Mammary epithelial cell (primary cell): ENCODE measurements at regions not wholly inside any gene's neighbourhood (a gene's known extent, or its start where the extent isn't known, plus 50 kb on each side); places are given as distances from the start of the nearest gene placed in this dataset.

Experiments used
- EZH2 ChIP-seq: IDR thresholded peaks from 2 replicates; pipeline ENCODE4 v1.6.1; 2012; ENCODE audit warnings: low read length, inconsistent platforms, borderline replicate concordance
- TF ChIP-seq, protein P1 (sequence below), 2 donors: IDR thresholded peaks in 1 of 2; conservative IDR thresholded peaks in 1 of 2; 2 replicates each; pipeline ENCODE4 v1.5.1; 2011 to 2012; ENCODE audit warnings: inconsistent platforms in 2 of 2, low read length in 2 of 2, mild to moderate bottlenecking in 2 of 2, control low read depth in 1 of 2, low read depth in 1 of 2; ENCODE audit not compliant: insufficient read depth in 1 of 2; ENCODE audit errors: extremely low read depth in 1 of 2

DNA sequence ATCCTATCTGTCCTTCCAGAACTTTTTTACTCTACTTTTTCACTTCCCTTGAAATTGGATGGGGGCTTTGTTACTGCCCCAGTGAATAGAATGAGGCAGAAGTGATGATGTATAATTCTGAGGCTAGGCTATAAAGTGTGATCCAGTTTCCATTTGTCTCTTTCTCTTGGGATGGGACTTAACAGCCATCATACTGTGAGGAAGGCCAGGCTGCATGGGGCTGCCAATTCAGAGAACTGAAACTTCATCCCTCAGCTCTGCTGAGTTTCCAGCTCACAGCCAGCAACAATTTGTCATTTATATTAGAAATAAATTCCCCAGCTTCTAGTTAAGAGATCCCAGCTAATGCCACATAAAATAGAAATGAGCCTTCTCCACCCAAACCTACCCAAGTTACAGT is 504.0 kb upstream of the TGFBR2 start:
- TF ChIP-seq, protein P1, sequence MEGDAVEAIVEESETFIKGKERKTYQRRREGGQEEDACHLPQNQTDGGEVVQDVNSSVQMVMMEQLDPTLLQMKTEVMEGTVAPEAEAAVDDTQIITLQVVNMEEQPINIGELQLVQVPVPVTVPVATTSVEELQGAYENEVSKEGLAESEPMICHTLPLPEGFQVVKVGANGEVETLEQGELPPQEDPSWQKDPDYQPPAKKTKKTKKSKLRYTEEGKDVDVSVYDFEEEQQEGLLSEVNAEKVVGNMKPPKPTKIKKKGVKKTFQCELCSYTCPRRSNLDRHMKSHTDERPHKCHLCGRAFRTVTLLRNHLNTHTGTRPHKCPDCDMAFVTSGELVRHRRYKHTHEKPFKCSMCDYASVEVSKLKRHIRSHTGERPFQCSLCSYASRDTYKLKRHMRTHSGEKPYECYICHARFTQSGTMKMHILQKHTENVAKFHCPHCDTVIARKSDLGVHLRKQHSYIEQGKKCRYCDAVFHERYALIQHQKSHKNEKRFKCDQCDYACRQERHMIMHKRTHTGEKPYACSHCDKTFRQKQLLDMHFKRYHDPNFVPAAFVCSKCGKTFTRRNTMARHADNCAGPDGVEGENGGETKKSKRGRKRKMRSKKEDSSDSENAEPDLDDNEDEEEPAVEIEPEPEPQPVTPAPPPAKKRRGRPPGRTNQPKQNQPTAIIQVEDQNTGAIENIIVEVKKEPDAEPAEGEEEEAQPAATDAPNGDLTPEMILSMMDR (conservative IDR thresholded peaks at IDR 0.05 in 1 of 2, IDR thresholded peaks at IDR 0.05 in 1 of 2; ENCODE audit: extremely low read depth in 1 of 2, insufficient read depth in 1 of 2, low read depth in 1 of 2, low read length in 2 of 2): no peak
- no peak for TF ChIP-seq EZH2
